ENCODE measurements at regions not wholly inside any gene's neighbourhood (a gene's known extent, or its start where the extent isn't known, plus 50 kb on each side); places are given as distances from the start of the nearest gene placed in this dataset.

GRCh38 chr16:65579050-65579449 lies 457.2 kb upstream of the CDH11 start:
- DNase-seq = no peak

- no peak for DNase-seq
These were observed 454.8 kb upstream of the CDH11 start for GRCh38 chr16:65576631-65577030.

DNA sequence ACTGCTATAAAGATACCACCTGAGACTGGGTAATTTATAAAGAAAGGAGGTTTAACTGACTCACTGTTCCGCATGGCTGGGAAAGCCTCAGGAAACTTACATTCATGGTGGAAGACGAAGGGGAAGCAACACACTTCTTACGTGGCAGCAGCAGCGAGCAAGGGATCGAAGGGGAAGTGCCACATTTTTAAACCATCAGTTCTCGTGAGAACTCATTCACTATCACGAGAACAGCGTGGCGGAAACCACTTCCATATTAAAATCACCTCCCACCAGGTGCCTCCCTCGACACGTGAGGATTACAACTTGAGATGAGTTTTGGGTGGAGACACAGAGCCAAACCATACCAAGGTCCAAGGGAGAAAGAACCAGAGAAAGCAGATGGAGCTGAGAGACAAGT lies 454.3 kb upstream of the CDH11 start:
- DNase-seq = no peak

- no peak for DNase-seq
These were observed 452.6 kb upstream of the CDH11 start for GRCh38 chr16:65574326-65574966.

DNA sequence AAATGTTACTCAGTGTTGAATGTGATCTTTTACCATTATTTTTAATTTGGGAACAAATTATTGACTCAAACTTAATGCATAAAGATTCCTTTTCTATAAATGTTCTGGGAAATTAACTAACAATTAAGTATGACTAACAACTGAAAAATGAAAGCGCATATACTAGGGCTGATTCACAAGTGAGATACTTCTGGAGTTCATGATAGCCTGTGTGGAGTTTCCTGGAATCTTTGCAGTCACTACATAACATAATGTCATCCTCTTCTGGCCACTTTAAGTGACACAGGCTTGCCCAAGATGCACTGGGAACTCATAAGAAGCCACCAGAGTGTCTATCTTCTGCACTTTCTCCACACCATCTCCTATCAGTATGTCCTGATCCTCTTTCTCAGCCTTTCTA lies 450.3 kb upstream of the CDH11 start:
- DNase-seq = no peak

DNA sequence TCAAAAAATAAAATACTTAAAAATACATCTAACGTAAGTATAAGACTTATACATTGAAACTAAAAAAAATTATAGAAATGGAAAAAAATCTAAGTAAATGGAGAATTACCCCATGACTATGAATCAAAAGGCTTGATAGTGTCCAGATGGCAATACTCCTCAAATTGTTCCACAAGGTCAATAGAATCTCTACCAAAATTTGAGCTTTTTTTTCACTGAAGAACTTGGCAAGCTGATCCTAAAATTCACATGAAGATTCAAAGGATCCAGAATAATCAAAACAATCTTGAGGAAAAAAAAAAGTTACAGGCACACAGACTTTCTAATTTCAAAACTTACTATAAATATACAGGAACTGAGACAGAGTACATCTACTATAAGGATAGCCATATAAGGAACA lies 448.4 kb upstream of the CDH11 start:
- DNase-seq = no peak

- DNase-seq = no peak
These were observed 438.0 kb upstream of the CDH11 start for GRCh38 chr16:65559846-65560245.

DNA sequence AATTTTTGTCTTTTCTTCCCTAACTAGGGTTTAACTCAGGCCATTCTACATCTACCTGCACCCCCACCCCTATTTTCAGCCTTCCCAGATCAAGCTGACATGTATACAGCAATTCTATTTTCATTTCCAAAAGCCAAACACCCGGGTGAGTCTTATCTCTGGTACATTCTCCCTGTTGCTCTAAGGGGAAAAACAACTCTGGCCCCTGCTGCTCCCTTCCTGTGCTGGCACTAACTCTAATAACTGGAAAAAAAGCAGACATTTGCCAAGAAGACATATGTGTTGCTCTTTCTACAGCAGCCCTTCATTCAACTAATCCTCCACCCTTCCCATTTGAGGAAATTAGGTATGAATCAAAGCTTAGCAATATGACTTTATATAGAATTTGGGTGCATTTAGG lies 427.8 kb upstream of the CDH11 start:
- DNase-seq = peak; percentile 26

GRCh38 chr16:65548470-65548869 lies 426.6 kb upstream of the CDH11 start:
- no peak for DNase-seq

GRCh38 chr16:65547772-65548446 lies 426.0 kb upstream of the CDH11 start:
- DNase-seq = no peak

DNA sequence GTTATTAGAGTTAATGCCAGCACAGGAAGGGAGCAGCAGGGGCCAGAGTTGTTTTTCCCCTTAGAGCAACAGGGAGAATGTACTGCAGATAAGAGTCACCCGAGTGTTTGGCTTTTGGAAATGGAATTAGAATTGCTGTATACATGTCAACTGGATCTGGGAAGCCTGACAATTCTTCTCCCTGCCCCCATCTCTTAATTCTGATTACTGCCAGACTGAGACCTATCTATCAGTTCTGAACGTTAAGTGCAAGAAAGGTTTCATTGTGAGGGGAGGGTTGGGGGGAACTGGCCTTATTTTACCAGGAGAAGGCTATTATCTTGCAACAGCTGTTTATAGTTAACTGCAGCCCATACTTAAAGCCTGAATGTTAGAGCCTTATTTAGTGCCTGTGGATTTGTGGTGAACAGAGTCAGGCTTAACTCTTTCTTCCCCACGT lies 424.5 kb upstream of the CDH11 start:
- no peak for DNase-seq

- no peak for DNase-seq
These were observed 423.6 kb upstream of the CDH11 start for GRCh38 chr16:65545413-65545956.

DNA sequence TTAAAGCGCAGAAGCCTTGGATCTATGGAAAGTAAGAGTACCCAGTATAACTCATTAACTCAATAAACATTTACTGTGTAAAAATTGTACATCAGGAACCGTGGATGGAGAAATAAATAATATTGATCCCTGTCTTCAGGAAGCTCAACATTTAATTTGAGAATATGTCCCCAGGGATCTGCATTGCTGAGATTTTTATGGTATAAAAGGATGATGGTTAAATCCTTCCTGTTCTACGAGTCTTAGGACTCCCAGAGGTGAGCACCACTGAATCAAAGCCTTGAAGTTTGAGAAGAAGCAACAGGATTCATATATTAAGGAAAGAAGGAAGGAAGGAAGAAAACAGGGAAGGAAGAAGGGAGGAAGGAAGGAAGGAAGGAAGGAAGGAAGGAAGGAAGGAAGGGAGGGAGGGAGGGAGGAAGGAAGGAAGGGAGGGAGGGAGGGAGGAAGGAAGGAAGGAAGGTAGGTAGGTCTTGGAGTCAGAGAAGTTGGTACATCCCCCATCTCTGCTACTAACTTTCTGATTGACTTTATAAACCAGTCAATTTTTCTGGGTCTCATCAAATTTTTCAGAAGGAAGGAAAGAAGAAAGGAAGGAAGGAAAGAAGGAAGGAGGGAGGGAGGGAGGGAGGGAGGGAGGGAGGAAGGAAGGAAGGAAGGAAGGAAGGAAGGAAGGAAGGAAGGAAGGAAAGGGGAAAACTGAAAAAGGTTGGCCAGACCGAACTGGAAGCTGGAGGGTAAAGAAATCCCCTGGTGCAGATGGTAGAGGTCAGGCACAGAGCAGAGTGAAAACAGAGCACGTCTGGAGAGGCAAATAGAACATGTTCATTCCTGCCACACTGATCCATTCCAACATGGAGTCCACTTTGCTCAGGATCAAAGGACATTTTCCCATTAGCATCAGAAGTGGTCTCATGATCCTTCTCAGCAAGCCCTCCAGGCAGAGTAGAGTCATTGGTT lies 422.2 kb upstream of the CDH11 start:
- DNase-seq = no peak

DNA sequence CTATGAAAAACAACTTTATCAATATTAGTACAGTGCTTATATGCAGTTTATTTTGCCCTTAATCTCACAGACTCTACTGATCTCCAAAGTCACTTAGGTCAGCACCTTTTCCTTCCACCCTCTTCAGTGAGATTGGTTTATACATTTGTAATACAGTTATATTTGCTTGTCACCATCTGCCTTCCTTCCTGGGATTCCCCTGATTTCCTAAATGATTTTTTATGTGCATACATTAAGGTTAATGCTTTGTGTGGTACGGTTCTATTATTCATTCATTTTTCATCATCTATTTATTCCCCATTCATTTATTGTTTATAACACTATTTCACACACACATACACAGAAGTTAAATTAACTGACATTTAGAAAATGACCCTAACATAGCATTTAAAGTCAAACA lies 419.8 kb upstream of the CDH11 start:
- DNase-seq = no peak

DNA sequence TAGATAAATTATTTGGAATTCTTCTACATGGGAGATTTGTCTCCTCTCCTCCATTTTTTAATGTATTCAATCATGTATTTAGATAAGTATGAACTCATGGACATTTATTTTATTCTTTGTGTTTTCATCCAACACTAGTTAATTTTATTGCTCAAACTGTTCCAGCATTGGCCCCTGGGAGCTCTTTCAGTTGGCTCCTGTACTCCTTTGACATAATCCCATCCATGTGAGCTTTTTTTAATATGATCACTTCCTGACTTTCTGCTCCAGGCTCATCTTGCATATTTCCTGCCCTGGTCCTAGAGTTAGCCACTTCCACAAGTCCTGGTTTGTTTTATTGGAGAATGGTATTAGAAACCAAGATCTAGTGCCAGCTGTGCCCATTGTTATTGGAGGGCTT lies 419.0 kb upstream of the CDH11 start:
- no peak for DNase-seq

DNA sequence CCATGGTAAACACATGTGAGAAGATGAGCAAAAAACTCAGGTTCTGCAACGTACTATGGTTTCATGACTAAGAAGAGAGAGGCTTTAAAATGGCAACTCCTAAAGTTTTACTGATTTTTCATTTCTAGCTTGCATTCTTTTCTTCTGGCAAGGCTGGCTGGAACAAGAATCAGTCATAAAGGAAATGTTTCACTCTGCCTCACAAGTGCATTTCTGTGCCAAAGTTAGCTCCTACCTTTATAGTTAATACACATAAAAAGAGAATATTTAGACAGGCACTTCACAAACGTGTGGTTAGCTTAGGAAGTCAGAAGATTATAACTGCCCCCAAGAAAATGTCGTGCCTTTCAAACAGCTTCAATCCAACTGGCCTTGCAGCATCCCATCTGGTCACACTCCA lies 417.1 kb upstream of the CDH11 start:
- no peak for DNase-seq

GRCh38 chr16:65537336-65537735 lies 415.5 kb upstream of the CDH11 start:
- DNase-seq = no peak

DNA sequence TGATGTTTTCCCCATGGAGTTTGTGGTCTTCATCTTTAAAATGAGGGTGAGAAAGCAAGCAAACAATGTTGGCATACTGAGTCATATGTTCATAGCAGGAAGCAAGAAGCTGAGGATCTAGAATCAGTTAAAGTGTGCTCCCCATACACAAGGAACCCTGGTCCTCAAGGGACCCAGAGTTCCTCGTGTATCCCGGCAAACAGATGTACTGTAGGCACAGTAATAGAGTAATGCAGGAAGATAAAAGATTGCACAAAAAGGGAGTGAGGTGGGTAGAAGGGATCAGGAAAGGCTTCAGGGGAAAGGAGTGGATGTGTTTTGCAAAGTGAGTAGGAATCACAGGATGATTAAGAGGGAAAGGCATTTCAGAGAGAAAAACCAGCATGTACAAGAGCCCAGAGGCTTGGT lies 412.3 kb upstream of the CDH11 start:
- no peak for DNase-seq

- DNase-seq = no peak
These were observed 411.0 kb upstream of the CDH11 start for GRCh38 chr16:65532846-65533245.

GRCh38 chr16:65532258-65532657 lies 410.4 kb upstream of the CDH11 start:
- no peak for DNase-seq

DNA sequence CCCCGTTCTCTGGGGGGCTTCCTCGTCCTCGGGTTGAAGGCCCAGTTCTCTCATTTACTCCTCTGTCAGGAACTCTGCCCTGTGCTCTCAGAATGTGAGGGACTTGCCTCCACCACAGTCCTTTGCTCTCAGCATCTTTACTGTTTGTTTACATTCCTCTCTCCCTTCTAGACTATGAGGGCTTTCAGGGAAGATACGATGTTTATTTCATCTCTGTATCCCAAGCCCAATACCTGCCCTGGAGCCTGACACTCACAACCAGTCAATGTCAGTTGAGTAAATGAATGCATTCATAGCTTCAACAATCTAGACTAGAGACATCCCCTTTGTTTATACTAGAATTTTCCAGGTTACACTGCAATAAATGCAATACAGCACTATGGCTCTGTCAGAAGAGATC lies 409.6 kb upstream of the CDH11 start:
- DNase-seq = no peak

DNA sequence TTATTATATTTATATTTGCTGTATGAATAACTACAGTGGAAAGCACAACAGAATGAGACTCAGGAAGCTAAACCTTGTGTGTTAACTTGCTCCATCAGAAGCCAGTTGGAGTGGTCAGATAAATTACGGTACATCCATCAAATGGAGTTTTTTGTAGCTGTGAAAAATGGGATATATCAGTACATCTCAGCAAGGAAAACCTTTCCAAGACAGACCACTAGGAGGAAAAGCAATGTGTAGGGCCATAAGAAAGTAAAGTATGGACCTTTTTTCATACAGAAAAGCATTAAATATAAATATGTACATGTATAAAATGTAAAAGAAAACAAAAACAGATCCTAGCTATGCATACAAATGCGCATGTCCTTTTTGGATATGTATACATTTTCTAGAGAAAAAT lies 403.8 kb upstream of the CDH11 start:
- DNase-seq = no peak

GRCh38 chr16:65524997-65525396 lies 403.1 kb upstream of the CDH11 start:
- DNase-seq = no peak

DNA sequence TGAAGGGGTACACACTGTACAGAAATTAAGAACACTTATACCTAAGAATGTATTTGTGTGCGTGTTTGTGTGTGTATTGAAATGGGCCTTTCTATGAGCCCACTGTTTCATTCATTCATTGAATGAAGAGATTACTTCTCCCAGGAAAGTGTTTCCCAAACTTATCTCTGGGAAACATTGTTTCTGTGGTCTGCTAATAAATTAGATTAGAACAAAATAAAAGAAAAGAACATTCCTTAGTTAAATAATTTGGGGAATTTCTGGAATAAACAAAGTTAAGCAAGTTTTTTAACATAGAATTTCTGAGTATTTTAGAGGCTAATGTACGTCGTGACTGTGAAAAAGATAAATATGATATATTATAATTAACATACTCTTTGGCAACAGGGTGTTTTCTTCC lies 402.4 kb upstream of the CDH11 start:
- DNase-seq = no peak
